HCT116 (cell line): ENCODE measurements at regions not wholly inside any gene's neighbourhood (a gene's known extent, or its start where the extent isn't known, plus 50 kb on each side); places are given as distances from the start of the nearest gene placed in this dataset.

ENCODE experiments used
- ATAC-seq: fragments of 200-7000 bp; cut with Tn5 transposase; 2 replicates; pipeline ENCODE4 v1.9.1; 2020; ENCODE audit warnings: mild to moderate bottlenecking, moderate library complexity
- BruUV-seq: library from RNA; stranded (reverse); fragments of 400-500 nt; replicated peaks from 2 replicates; lab custom pipeline; 2021; lab: Mats Ljungman, UMichigan
- CTCF ChIA-PET: fragments of 300-600 bp; sonication (Branson Sonifier 250); formaldehyde crosslinking; loops from one replicate; lab custom pipeline; 2021; ENCODE audit warnings: antibody characterized with exemption; lab: Charles Lee
- POLR2A ChIA-PET: fragments of 300-600, 350-600 bp; sonication (Branson Sonifier 250); formaldehyde crosslinking; loops from one replicate; lab custom pipeline; 2021; ENCODE audit warnings: antibody characterized with exemption; lab: Charles Lee
- RAD21 ChIA-PET, 2 experiments: fragments of 300-600 bp; sonication (Branson Sonifier 250); formaldehyde crosslinking; loops; one replicate each; lab custom pipeline; 2023; ENCODE audit warnings: low total read pairs in 2 of 2; ENCODE audit not compliant: uncharacterized antibody in 2 of 2, unreplicated experiment in 2 of 2, low non-redundant PET in 1 of 2; lab: Charles Lee
- DNase-seq: peaks from one replicate; pipeline ENCODE4 v3.0.0-alpha.2; 2010; ENCODE audit warnings: low read depth, low spot score
- H2AFZ ChIP-seq: fragments of 200-600 bp; shearing (Covaris generic), sonication (generic); 2 replicates; pipeline ENCODE4 v1.6.1; 2017; ENCODE audit warnings: low read depth, mixed run types, mixed read lengths, antibody characterized with exemption, low read length; ENCODE audit not compliant: poor library complexity, severe bottlenecking
- H3K27ac ChIP-seq: 2 replicates; pipeline ENCODE4 v1.5.1; 2012; ENCODE audit warnings: low read depth, low read length
- H3K27me3 ChIP-seq: fragments of 200-600 bp; sonication (generic); 2 replicates; pipeline ENCODE4 v1.6.1; 2016; ENCODE audit warnings: mixed run types, low read length, mixed read lengths; ENCODE audit not compliant: insufficient read depth
- H3K36me3 ChIP-seq, 2 experiments: fragments of 200-500 bp in 1 of 2; fragments of 200-600 bp in 1 of 2; sonication (Bioruptor generic) in 1 of 2; sonication (generic) in 1 of 2; 2 replicates each; pipeline versions ENCODE4 v1.5.1 to v1.6.1; 2014 to 2016; ENCODE audit warnings: low read length in 2 of 2, inconsistent platforms in 1 of 2, mixed read lengths in 1 of 2, mixed run types in 1 of 2; ENCODE audit not compliant: insufficient read depth in 2 of 2, control insufficient read depth in 1 of 2
- H3K4me1 ChIP-seq, 2 experiments: fragments of 200-600 bp in 1 of 2; sonication (generic) in 1 of 2; 2 replicates each; pipeline versions ENCODE4 v1.5.1 to v1.6.1; 2012 to 2017; ENCODE audit warnings: low read length in 2 of 2, inconsistent platforms in 1 of 2, mild to moderate bottlenecking in 1 of 2, mixed read lengths in 1 of 2, mixed run types in 1 of 2, moderate library complexity in 1 of 2; ENCODE audit not compliant: insufficient read depth in 2 of 2, control insufficient read depth in 1 of 2
- H3K4me2 ChIP-seq: fragments of 200-600 bp; sonication (generic); 2 replicates; pipeline ENCODE4 v1.6.1; 2017; ENCODE audit warnings: mixed run types, low read length, mixed read lengths
- H3K4me3 ChIP-seq, 2 experiments: fragments of 200-600 bp in 1 of 2; sonication (generic) in 1 of 2; replicated peaks in 1 of 2; 2 replicates each; pipeline ENCODE4 v1.5.1; 2011 to 2016; ENCODE audit warnings: low read length in 2 of 2, control low read depth in 1 of 2, low read depth in 1 of 2, mild to moderate bottlenecking in 1 of 2, mixed read lengths in 1 of 2, mixed run types in 1 of 2
- H3K79me2 ChIP-seq: fragments of 200-600 bp; sonication (generic); 2 replicates; pipeline ENCODE4 v1.6.1; 2017; ENCODE audit warnings: mild to moderate bottlenecking, mixed run types, low read length, moderate library complexity, mixed read lengths; ENCODE audit not compliant: insufficient read depth
- H3K9ac ChIP-seq: fragments of 200-600 bp; sonication (generic); 2 replicates; pipeline ENCODE4 v1.6.1; 2016; ENCODE audit warnings: low read length, mixed read lengths
- H3K9me2 ChIP-seq: fragments of 200-600 bp; sonication (generic), shearing (Covaris generic); 2 replicates; pipeline ENCODE4 v1.6.1; 2017; ENCODE audit warnings: mixed run types, mild to moderate bottlenecking, moderate library complexity; ENCODE audit not compliant: insufficient read depth
- H3K9me3 ChIP-seq, 2 experiments: fragments of 200-500 bp in 1 of 2; fragments of 200-600 bp in 1 of 2; sonication (Bioruptor generic) in 1 of 2; sonication (generic) in 1 of 2; 2 replicates each; pipeline ENCODE4 v1.6.1; 2014 to 2017; ENCODE audit warnings: low read length in 2 of 2, mixed read lengths in 2 of 2, inconsistent platforms in 1 of 2, low read depth in 1 of 2, mild to moderate bottlenecking in 1 of 2, mixed run types in 1 of 2, moderate library complexity in 1 of 2; ENCODE audit not compliant: control insufficient read depth in 1 of 2, insufficient read depth in 1 of 2
- H4K20me1 ChIP-seq: fragments of 200-600 bp; sonication (generic), shearing (Covaris generic); 2 replicates; pipeline ENCODE4 v1.6.1; 2017; ENCODE audit warnings: mixed run types, mild to moderate bottlenecking, moderate library complexity; ENCODE audit not compliant: insufficient read depth
- CBX3 ChIP-seq: IDR thresholded peaks from 2 replicates; pipeline ENCODE4 v1.6.1; 2012; ENCODE audit warnings: low read depth
- EGR1 ChIP-seq: IDR thresholded peaks from 2 replicates; pipeline ENCODE4 v1.6.1; 2012; ENCODE audit warnings: low read depth
- ELF1 ChIP-seq: IDR thresholded peaks from 2 replicates; pipeline ENCODE4 v1.6.1; 2012; ENCODE audit warnings: low read depth, borderline replicate concordance
- EZH2 ChIP-seq: fragments of 200-600 bp; sonication (generic); IDR thresholded peaks from 2 replicates; pipeline ENCODE4 v1.6.1; 2017; ENCODE audit warnings: antibody characterized with exemption, mixed run types
- EZH2phosphoT487 ChIP-seq: fragments of 200-600 bp; IDR thresholded peaks from 2 replicates; pipeline ENCODE4 v1.6.1; 2018; ENCODE audit warnings: antibody characterized with exemption, borderline replicate concordance
- FOSL1 ChIP-seq: IDR thresholded peaks from 2 replicates; pipeline ENCODE4 v1.6.1; 2012; ENCODE audit warnings: low read depth
- POLR2AphosphoS5 ChIP-seq: IDR thresholded peaks from 2 replicates; pipeline ENCODE4 v1.6.1; 2011; ENCODE audit warnings: mild to moderate bottlenecking, low read depth, low read length, moderate library complexity
- RAD21 ChIP-seq: IDR thresholded peaks from 2 replicates; pipeline ENCODE4 v1.6.1; 2012; ENCODE audit warnings: low read depth, mild to moderate bottlenecking
- SIN3A ChIP-seq: IDR thresholded peaks from 2 replicates; pipeline ENCODE4 v1.6.1; 2012; ENCODE audit warnings: low read depth
- SP1 ChIP-seq: IDR thresholded peaks from 2 replicates; pipeline ENCODE4 v1.6.1; 2012; ENCODE audit warnings: low read depth
- TCF7L2 ChIP-seq: IDR thresholded peaks from 2 replicates; pipeline ENCODE4 v1.7.0; 2011; ENCODE audit warnings: borderline replicate concordance, inconsistent platforms; ENCODE audit not compliant: insufficient read depth, insufficient read length; ENCODE audit errors: extremely low read depth
- YY1 ChIP-seq: IDR thresholded peaks from 2 replicates; pipeline ENCODE4 v1.6.1; 2011; ENCODE audit warnings: low read length, low read depth, moderate library complexity, mild to moderate bottlenecking; ENCODE audit not compliant: insufficient replicate concordance; ENCODE audit errors: extremely low read depth
- ZFX ChIP-seq: fragments of 450-650 bp; IDR thresholded peaks from 2 replicates; pipeline ENCODE4 v1.6.1; 2017
- ZNF274 ChIP-seq: fragments of 200-500 bp; sonication (Bioruptor generic); IDR thresholded peaks from 2 replicates; pipeline ENCODE4 v1.6.1; 2014; ENCODE audit warnings: mild to moderate bottlenecking, low read depth, low read length, inconsistent platforms
- intact Hi-C: fragments of 100-400 bp; cut with micrococcal nuclease; formaldehyde crosslinking; loops from 2 replicates; pipeline ENCODE4 v1.10.0; 2022
- TF ChIP-seq, protein P1 (sequence below): IDR thresholded peaks from 2 replicates; pipeline ENCODE4 v1.6.1; 2012; ENCODE audit warnings: low read depth
- TF ChIP-seq, protein P2 (sequence below), 3 experiments: fragments of 200-600 bp in 1 of 3; sonication (generic) in 1 of 3; IDR thresholded peaks in 2 of 3; conservative IDR thresholded peaks in 1 of 3; 2 replicates each; pipeline ENCODE4 v1.5.1; 2012 to 2017; ENCODE audit warnings: low read depth in 2 of 3, low read length in 2 of 3, antibody characterized with exemption in 1 of 3, borderline replicate concordance in 1 of 3, control low read depth in 1 of 3, mild to moderate bottlenecking in 1 of 3, mixed read lengths in 1 of 3, mixed run types in 1 of 3, moderate library complexity in 1 of 3; ENCODE audit not compliant: insufficient read depth in 1 of 3
- TF ChIP-seq, protein P3 (sequence below): IDR thresholded peaks from 2 replicates; pipeline ENCODE4 v1.6.1; 2011; ENCODE audit warnings: mild to moderate bottlenecking, low read length, moderate library complexity; ENCODE audit not compliant: insufficient replicate concordance; ENCODE audit errors: extremely low read depth
- TF ChIP-seq, protein P4 (sequence below): IDR thresholded peaks from 2 replicates; pipeline ENCODE4 v1.6.1; 2012
- TF ChIP-seq, protein P5 (sequence below): IDR thresholded peaks from 2 replicates; pipeline ENCODE4 v1.6.1; 2012

DNA sequence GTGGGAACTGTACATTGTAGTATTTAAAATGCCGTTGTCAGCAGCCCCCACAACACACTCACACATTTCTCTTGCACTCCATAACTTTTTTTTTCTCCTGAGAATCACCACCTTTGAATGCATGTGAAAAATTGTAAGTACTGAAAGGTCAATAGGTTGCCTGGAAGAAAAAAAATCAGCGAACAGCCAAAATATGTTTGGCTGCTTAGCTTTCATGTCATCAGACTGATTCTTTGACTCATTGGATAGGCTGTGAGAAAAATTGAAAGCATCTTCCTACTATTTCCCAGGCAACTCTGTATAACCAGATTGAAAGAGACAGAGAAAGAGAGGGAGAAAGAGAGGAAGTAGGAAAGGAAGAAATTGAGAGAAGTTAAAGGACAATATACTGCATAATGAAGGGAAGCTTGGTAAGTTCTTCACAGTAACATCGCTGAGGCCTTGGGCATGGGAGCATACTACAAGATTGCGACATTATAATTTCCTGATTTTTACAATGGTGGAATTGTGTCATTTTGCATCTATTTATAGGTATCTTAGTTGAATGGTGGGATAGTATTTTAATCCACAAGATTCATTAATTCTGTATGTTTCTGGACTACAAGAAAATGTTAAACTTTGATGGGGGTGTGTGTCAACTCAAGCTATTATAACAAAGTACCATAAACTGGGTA lies 249.3 kb upstream of the KCND2 start:
- no peaks in the 10 kb centered on the region for H3K79me2 ChIP-seq
- H2AFZ ChIP-seq, result no peak overlapping the region
- POLR2A ChIA-PET, result no interaction called here
- H3K4me2 ChIP-seq, result no peak overlapping the region
- no peaks in the 10 kb centered on the region for H3K4me1 ChIP-seq
- intact Hi-C loops, result no loop called here
- no peak overlapping the region for H3K27ac ChIP-seq
- ATAC-seq (no peak), DNase-seq (no peak)
- H3K9me2 ChIP-seq, result no peaks in the 10 kb centered on the region
- no peaks in the 10 kb centered on the region for H3K27me3 ChIP-seq
- H3K4me3 ChIP-seq, result no peak overlapping the region
- RAD21 ChIA-PET, result no interaction called here
- H3K9me3 ChIP-seq, result no peaks in the 10 kb centered on the region
- CTCF ChIA-PET, result no interaction called here
- H3K9ac ChIP-seq, result no peak overlapping the region
- H4K20me1 ChIP-seq, result no peaks in the 10 kb centered on the region
- TF ChIP-seq SP1 (no peak), TCF7L2 (no peak), EGR1 (no peak), FOSL1 (no peak), CBX3 (no peak), SIN3A (no peak), POLR2AphosphoS5 (no peak), EZH2 (no peak), YY1 (no peak), ZFX (no peak), RAD21 (no peak), ZNF274 (no peak), EZH2phosphoT487 (no peak), ELF1 (no peak)
- TF ChIP-seq, protein P1, sequence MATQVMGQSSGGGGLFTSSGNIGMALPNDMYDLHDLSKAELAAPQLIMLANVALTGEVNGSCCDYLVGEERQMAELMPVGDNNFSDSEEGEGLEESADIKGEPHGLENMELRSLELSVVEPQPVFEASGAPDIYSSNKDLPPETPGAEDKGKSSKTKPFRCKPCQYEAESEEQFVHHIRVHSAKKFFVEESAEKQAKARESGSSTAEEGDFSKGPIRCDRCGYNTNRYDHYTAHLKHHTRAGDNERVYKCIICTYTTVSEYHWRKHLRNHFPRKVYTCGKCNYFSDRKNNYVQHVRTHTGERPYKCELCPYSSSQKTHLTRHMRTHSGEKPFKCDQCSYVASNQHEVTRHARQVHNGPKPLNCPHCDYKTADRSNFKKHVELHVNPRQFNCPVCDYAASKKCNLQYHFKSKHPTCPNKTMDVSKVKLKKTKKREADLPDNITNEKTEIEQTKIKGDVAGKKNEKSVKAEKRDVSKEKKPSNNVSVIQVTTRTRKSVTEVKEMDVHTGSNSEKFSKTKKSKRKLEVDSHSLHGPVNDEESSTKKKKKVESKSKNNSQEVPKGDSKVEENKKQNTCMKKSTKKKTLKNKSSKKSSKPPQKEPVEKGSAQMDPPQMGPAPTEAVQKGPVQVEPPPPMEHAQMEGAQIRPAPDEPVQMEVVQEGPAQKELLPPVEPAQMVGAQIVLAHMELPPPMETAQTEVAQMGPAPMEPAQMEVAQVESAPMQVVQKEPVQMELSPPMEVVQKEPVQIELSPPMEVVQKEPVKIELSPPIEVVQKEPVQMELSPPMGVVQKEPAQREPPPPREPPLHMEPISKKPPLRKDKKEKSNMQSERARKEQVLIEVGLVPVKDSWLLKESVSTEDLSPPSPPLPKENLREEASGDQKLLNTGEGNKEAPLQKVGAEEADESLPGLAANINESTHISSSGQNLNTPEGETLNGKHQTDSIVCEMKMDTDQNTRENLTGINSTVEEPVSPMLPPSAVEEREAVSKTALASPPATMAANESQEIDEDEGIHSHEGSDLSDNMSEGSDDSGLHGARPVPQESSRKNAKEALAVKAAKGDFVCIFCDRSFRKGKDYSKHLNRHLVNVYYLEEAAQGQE, result no peak
- TF ChIP-seq, protein P2, sequence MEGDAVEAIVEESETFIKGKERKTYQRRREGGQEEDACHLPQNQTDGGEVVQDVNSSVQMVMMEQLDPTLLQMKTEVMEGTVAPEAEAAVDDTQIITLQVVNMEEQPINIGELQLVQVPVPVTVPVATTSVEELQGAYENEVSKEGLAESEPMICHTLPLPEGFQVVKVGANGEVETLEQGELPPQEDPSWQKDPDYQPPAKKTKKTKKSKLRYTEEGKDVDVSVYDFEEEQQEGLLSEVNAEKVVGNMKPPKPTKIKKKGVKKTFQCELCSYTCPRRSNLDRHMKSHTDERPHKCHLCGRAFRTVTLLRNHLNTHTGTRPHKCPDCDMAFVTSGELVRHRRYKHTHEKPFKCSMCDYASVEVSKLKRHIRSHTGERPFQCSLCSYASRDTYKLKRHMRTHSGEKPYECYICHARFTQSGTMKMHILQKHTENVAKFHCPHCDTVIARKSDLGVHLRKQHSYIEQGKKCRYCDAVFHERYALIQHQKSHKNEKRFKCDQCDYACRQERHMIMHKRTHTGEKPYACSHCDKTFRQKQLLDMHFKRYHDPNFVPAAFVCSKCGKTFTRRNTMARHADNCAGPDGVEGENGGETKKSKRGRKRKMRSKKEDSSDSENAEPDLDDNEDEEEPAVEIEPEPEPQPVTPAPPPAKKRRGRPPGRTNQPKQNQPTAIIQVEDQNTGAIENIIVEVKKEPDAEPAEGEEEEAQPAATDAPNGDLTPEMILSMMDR (IDR thresholded peaks at IDR 0.05 in 2 of 3, conservative IDR thresholded peaks at IDR 0.05 in 1 of 3; ENCODE audit: borderline replicate concordance in 1 of 3, insufficient read depth in 1 of 3, low read depth in 2 of 3, low read length in 2 of 3), result no peak
- TF ChIP-seq, protein P3, sequence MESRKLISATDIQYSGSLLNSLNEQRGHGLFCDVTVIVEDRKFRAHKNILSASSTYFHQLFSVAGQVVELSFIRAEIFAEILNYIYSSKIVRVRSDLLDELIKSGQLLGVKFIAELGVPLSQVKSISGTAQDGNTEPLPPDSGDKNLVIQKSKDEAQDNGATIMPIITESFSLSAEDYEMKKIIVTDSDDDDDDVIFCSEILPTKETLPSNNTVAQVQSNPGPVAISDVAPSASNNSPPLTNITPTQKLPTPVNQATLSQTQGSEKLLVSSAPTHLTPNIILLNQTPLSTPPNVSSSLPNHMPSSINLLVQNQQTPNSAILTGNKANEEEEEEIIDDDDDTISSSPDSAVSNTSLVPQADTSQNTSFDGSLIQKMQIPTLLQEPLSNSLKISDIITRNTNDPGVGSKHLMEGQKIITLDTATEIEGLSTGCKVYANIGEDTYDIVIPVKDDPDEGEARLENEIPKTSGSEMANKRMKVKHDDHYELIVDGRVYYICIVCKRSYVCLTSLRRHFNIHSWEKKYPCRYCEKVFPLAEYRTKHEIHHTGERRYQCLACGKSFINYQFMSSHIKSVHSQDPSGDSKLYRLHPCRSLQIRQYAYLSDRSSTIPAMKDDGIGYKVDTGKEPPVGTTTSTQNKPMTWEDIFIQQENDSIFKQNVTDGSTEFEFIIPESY, result no peak
- TF ChIP-seq, protein P4, sequence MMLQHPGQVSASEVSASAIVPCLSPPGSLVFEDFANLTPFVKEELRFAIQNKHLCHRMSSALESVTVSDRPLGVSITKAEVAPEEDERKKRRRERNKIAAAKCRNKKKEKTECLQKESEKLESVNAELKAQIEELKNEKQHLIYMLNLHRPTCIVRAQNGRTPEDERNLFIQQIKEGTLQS, result no peak
- TF ChIP-seq, protein P5, sequence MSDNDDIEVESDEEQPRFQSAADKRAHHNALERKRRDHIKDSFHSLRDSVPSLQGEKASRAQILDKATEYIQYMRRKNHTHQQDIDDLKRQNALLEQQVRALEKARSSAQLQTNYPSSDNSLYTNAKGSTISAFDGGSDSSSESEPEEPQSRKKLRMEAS, result no peak
- H3K36me3 ChIP-seq, result no peaks in the 10 kb centered on the region
- no TSS peak for BruUV-seq
